GM12878 (cell line): ENCODE measurements at regions not wholly inside any gene's neighbourhood (a gene's known extent, or its start where the extent isn't known, plus 50 kb on each side); places are given as distances from the start of the nearest gene placed in this dataset.
A peak's percentile ranks its signal among the peaks of the same experiment; 100 is the strongest.

ENCODE experiments used
- ATF2 ChIP-seq: IDR thresholded peaks from 2 replicates; pipeline ENCODE4 v1.6.1; 2012; ENCODE audit warnings: low read length, inconsistent platforms
- CHD1 ChIP-seq: IDR thresholded peaks from 2 replicates; pipeline ENCODE4 v1.6.1; 2012; ENCODE audit warnings: low read depth, low read length, improper control_type of control experiment
- DPF2 ChIP-seq: fragments of 450-650 bp; IDR thresholded peaks from 2 replicates; pipeline ENCODE4 v1.6.1; 2017; ENCODE audit warnings: mild to moderate bottlenecking
- EGR1 ChIP-seq, 2 experiments: IDR thresholded peaks; 1 replicate in 1 of 2; 2 replicates in 1 of 2; pipeline ENCODE4 v1.6.1; 2011 to 2012; ENCODE audit warnings: low read depth in 2 of 2, low read length in 2 of 2, borderline replicate concordance in 1 of 2, mild to moderate bottlenecking in 1 of 2, moderate library complexity in 1 of 2
- GATAD2B ChIP-seq: fragments of 450-650 bp; conservative IDR thresholded peaks from 2 replicates; pipeline ENCODE4 v1.6.1; 2017; ENCODE audit warnings: low read depth, mild to moderate bottlenecking, moderate library complexity
- IKZF2 ChIP-seq, 2 experiments: fragments of 450-650 bp; IDR thresholded peaks; 2 replicates each; pipeline ENCODE4 v1.6.1; 2017; ENCODE audit warnings: mild to moderate bottlenecking in 2 of 2, moderate library complexity in 2 of 2
- JUND ChIP-seq: IDR thresholded peaks from 2 replicates; pipeline ENCODE4 v1.6.1; 2012; ENCODE audit warnings: low read depth, mild to moderate bottlenecking, low read length, improper control_type of control experiment, moderate library complexity
- MEF2B ChIP-seq: fragments of 450-650 bp; IDR thresholded peaks from 2 replicates; pipeline ENCODE4 v1.6.1; 2018; ENCODE audit warnings: mild to moderate bottlenecking, moderate library complexity; ENCODE audit not compliant: partially characterized antibody, poor library complexity, severe bottlenecking
- POLR2AphosphoS5 ChIP-seq: IDR thresholded peaks from 2 replicates; pipeline ENCODE4 v1.6.1; 2011; ENCODE audit warnings: mild to moderate bottlenecking, low read length, inconsistent platforms
- PRDM15 ChIP-seq: fragments of 450-650 bp; formaldehyde crosslinking; IDR thresholded peaks from 2 replicates; pipeline ENCODE4 v1.4.0; 2020; ENCODE audit warnings: mild to moderate bottlenecking, moderate library complexity
- RELB ChIP-seq: fragments of 450-650 bp; IDR thresholded peaks from 2 replicates; pipeline ENCODE4 v1.6.1; 2017; ENCODE audit warnings: low read depth, mild to moderate bottlenecking, moderate library complexity
- RUNX3 ChIP-seq: IDR thresholded peaks from 2 replicates; pipeline ENCODE4 v1.6.1; 2012; ENCODE audit warnings: low read length, inconsistent platforms
- TAF1 ChIP-seq: IDR thresholded peaks from 2 replicates; pipeline ENCODE4 v1.6.1; 2011; ENCODE audit warnings: mild to moderate bottlenecking, low read depth, low read length, borderline replicate concordance
- TBL1XR1 ChIP-seq: IDR thresholded peaks from 2 replicates; pipeline ENCODE4 v1.6.1; 2012; ENCODE audit warnings: low read depth, low read length, improper control_type of control experiment

- peak; percentile 61; the same call in 1 of the 2 replicates for TF ChIP-seq RELB
- no peak for TF ChIP-seq CHD1
- TF ChIP-seq JUND = peak; percentile 93
- peak; percentile 64 to 72; a peak in 3 of 4 replicates for TF ChIP-seq IKZF2 (IDR thresholded peaks at IDR 0.05)
- no peak for TF ChIP-seq TBL1XR1
- peak; percentile 95 for TF ChIP-seq MEF2B
- TF ChIP-seq POLR2AphosphoS5 = no peak
- no peak for TF ChIP-seq TAF1
- peak; percentile 71; the same call in 1 of the 2 replicates for TF ChIP-seq DPF2
- TF ChIP-seq EGR1 (IDR thresholded peaks at IDR 0.05; ENCODE audit: borderline replicate concordance in 1 of 2, low read depth in 2 of 2, low read length in 2 of 2) = no peak
- TF ChIP-seq PRDM15 (CRISPR knock-in tag) = no peak
- TF ChIP-seq RUNX3 = peak; percentile 36; the same call in 1 of the 2 replicates
- no peak for TF ChIP-seq ATF2
- no peak for TF ChIP-seq GATAD2B
Observed at GRCh38 chr5:17343675-17344074, 126.2 kb downstream of the BASP1 start (continued).
